PC-9 (cell line): ENCODE measurements at regions not wholly inside any gene's neighbourhood (a gene's known extent, or its start where the extent isn't known, plus 50 kb on each side); places are given as distances from the start of the nearest gene placed in this dataset.

Experiments used
- CTCF ChIP-seq: fragments of 200-600 bp; sonication (generic); conservative IDR thresholded peaks from 2 replicates; pipeline ENCODE4 v1.6.1; 2017; ENCODE audit warnings: mixed run types, antibody characterized with exemption, mild to moderate bottlenecking, moderate library complexity
- EZH2 ChIP-seq: fragments of 200-600 bp; sonication (generic); IDR thresholded peaks from 2 replicates; pipeline ENCODE4 v1.8.0; 2017; ENCODE audit warnings: antibody characterized with exemption, low read depth

- TF ChIP-seq CTCF = no peak
- no peak for TF ChIP-seq EZH2
Observed at GRCh38 chr3:159441279-159441678, 547.4 kb upstream of the IL12A start.
